GM23248 (cell line): ENCODE measurements at regions not wholly inside any gene's neighbourhood (a gene's known extent, or its start where the extent isn't known, plus 50 kb on each side); places are given as distances from the start of the nearest gene placed in this dataset.

Source experiments
- EZH2 ChIP-seq: fragments of 200-600 bp; sonication (generic); IDR thresholded peaks from 2 replicates; pipeline ENCODE4 v1.6.1; 2018; ENCODE audit warnings: antibody characterized with exemption, mild to moderate bottlenecking; ENCODE audit not compliant: insufficient read depth, poor library complexity, severe bottlenecking
- EZH2phosphoT487 ChIP-seq: fragments of 200-600 bp; sonication (generic); IDR thresholded peaks from 2 replicates; pipeline ENCODE4 v1.6.1; 2018; ENCODE audit warnings: antibody characterized with exemption, moderate library complexity, mild to moderate bottlenecking, low read depth; ENCODE audit not compliant: insufficient read depth

DNA sequence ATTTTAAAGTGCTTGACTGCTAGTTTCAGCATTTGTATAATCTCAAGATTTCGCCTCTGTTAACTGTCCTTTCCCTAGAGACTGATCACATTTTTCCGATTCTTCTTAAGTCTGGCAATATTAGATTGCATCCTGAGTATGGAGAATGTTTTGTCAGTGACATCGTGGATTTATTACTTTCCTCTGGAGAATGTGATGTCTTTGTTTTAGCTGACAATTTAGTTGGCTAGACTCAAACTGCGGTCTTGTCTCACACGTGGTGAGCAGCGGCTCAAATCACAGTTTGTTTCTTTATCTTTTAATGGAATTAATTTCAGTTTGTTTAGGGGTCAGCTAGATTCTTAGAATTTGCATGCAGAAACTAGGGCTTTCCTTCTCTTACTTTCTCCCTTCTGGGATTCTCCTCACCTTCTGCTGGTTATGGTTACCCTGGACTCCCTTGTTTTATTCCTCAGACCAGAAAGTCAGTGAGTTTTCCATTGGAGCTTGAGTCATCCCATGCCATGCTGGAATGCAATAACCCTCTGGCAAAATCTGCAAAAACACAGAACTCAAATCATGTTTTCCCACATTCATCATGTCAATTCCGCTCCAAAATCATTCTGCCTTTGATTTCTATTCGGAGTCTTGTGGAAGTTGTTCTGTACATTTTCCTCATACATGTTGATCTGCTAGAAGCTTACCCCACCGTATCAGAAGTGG is 327.2 kb upstream of the TRIB2 start:
- TF ChIP-seq EZH2 (no peak), EZH2phosphoT487 (no peak)
